ENCODE measurements at regions not wholly inside any gene's neighbourhood (a gene's known extent, or its start where the extent isn't known, plus 50 kb on each side); places are given as distances from the start of the nearest gene placed in this dataset.

GRCh38 chr5:98339141-98339848 lies 434.2 kb upstream of the RGMB start:
- DNase-seq, result no peak
- Histone ChIP-seq H2AFZ (ENCODE audit: insufficient read depth, low read depth, low read length, poor library complexity, severe bottlenecking) (no peak overlapping the region), H3K27ac (ENCODE audit: low read length in 2 of 2) (no peak overlapping the region), H3K4me2 (replicated peaks; ENCODE audit: low read depth, low read length, poor library complexity, severe bottlenecking) (no peak overlapping the region), H4K20me1 (ENCODE audit: control insufficient read depth, insufficient read depth, low read length, poor library complexity, severe bottlenecking) (no peaks in the 10 kb centered on the region), H3K27me3 (replicated peaks in 1 of 4; ENCODE audit: control extremely low read depth in 1 of 4, control insufficient read depth in 3 of 4, insufficient read depth in 4 of 4, low read length in 3 of 4) (no peaks in the 10 kb centered on the region), H3K9me3 (ENCODE audit: control extremely low read depth in 1 of 3, control insufficient read depth in 2 of 3, insufficient read depth in 1 of 3, low read length in 2 of 3) (peaks cover 0 to 19% (median 0%) of the 10 kb centered on the region in 3 donors), H3K4me1 (ENCODE audit: control insufficient read depth in 2 of 2, insufficient read depth in 2 of 2, low read length in 2 of 2) (no peaks in the 10 kb centered on the region), H3K36me3 (replicated peaks in 1 of 2; ENCODE audit: control extremely low read depth in 1 of 2, control insufficient read depth in 1 of 2, extremely low read depth in 1 of 2, insufficient read depth in 2 of 2, low read length in 1 of 2) (no peaks in the 10 kb centered on the region), H3K9ac (ENCODE audit: low read length) (no peak overlapping the region), H3K4me3 (ENCODE audit: control extremely low read depth in 1 of 5, extremely low read depth in 1 of 5, insufficient read depth in 1 of 5, low read depth in 2 of 5, low read length in 4 of 5) (no peak overlapping the region), H3K79me2 (ENCODE audit: control insufficient read depth, insufficient read depth, low read length) (no peaks in the 10 kb centered on the region)
- TF ChIP-seq, protein P1, sequence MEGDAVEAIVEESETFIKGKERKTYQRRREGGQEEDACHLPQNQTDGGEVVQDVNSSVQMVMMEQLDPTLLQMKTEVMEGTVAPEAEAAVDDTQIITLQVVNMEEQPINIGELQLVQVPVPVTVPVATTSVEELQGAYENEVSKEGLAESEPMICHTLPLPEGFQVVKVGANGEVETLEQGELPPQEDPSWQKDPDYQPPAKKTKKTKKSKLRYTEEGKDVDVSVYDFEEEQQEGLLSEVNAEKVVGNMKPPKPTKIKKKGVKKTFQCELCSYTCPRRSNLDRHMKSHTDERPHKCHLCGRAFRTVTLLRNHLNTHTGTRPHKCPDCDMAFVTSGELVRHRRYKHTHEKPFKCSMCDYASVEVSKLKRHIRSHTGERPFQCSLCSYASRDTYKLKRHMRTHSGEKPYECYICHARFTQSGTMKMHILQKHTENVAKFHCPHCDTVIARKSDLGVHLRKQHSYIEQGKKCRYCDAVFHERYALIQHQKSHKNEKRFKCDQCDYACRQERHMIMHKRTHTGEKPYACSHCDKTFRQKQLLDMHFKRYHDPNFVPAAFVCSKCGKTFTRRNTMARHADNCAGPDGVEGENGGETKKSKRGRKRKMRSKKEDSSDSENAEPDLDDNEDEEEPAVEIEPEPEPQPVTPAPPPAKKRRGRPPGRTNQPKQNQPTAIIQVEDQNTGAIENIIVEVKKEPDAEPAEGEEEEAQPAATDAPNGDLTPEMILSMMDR (IDR thresholded peaks at IDR 0.05), result no peak
- no peak for TF ChIP-seq EZH2 (IDR thresholded peaks at IDR 0.05; ENCODE audit: borderline replicate concordance, insufficient read depth, low read depth, low read length, poor library complexity, severe bottlenecking)
- Mint-ChIP-seq H3K4me1 (no peaks in the 10 kb centered on the region), H3K4me3 (no peak overlapping the region), H3K27ac (no peak overlapping the region), H3K9me3 (ENCODE audit: insufficient read depth) (no peaks in the 10 kb centered on the region), H3K27me3 (no peaks in the 10 kb centered on the region)
- ATAC-seq (ENCODE audit: low read depth), result no peak
- whole genome bisulfite sequencing (ENCODE audit: insufficient coverage), result 93% methylated on average over 21 of the region's 21 CpGs
- ChIA-PET POLR2A (no interaction called here), CTCF (no interaction called here)
- intact Hi-C loops (cut with micrococcal nuclease), result no loop called here

DNA sequence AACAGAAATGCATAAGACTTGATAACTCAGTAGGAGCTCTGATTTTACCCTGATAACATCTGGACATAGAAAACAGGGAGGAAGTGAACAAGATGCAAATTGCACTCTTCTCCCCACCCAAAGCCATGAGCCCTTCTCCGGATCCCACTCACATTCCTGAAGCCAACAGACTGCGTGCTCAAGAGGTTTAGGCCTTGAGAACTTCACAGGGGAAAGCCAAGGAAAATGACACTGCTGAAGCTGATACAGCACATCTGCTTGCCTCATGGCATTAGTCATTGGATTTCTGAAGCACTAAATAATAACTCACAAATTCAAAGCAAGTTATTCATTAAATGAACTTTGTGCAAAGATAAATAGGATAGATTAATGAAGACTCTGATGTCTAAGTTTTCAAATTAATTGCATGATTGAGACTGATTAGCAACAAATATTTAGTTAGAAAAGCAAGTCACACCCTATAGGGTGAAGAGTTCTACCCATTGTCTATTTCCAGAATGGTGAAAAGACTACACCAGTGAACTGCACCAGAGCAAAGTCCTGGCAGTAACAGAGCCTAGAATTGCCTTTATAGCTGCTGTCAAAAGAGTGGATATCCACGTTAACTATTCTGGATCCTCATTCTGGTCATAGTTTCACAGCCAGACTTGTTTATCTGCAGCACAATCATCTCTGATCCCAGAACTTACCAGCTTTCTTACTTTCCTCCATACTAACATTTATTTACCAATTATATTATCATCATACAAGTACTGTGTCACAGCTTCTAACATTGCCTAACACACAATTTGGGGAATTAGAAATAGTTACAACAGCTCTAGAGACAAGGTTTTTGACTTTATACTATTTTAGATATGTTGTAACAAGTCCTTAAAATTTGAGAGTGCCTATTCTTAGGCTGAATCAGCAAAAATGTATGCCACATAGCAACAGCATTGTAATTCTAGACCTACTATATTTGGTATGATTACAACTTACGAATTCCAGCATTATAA lies 432.1 kb upstream of the RGMB start:
- Histone ChIP-seq H3K9me3 (ENCODE audit: control extremely low read depth in 1 of 3, control insufficient read depth in 2 of 3, insufficient read depth in 1 of 3, low read length in 2 of 3) (peaks cover 0 to 14% (median 0%) of the 10 kb centered on the region in 3 donors), H3K4me3 (ENCODE audit: control extremely low read depth in 1 of 5, extremely low read depth in 1 of 5, insufficient read depth in 1 of 5, low read depth in 2 of 5, low read length in 4 of 5) (no peak overlapping the region), H3K79me2 (ENCODE audit: control insufficient read depth, insufficient read depth, low read length) (no peaks in the 10 kb centered on the region), H3K4me2 (replicated peaks; ENCODE audit: low read depth, low read length, poor library complexity, severe bottlenecking) (no peak overlapping the region), H4K20me1 (ENCODE audit: control insufficient read depth, insufficient read depth, low read length, poor library complexity, severe bottlenecking) (no peaks in the 10 kb centered on the region), H3K36me3 (replicated peaks in 1 of 2; ENCODE audit: control extremely low read depth in 1 of 2, control insufficient read depth in 1 of 2, extremely low read depth in 1 of 2, insufficient read depth in 2 of 2, low read length in 1 of 2) (no peaks in the 10 kb centered on the region), H3K27me3 (replicated peaks in 1 of 4; ENCODE audit: control extremely low read depth in 1 of 4, control insufficient read depth in 3 of 4, insufficient read depth in 4 of 4, low read length in 3 of 4) (no peaks in the 10 kb centered on the region), H3K9ac (ENCODE audit: low read length) (no peak overlapping the region), H2AFZ (ENCODE audit: insufficient read depth, low read depth, low read length, poor library complexity, severe bottlenecking) (no peak overlapping the region), H3K27ac (ENCODE audit: low read length in 2 of 2) (no peak overlapping the region), H3K4me1 (ENCODE audit: control insufficient read depth in 2 of 2, insufficient read depth in 2 of 2, low read length in 2 of 2) (no peaks in the 10 kb centered on the region)
- 89% methylated on average over 3 of the region's 4 CpGs for WGBS (ENCODE audit: insufficient coverage)
- POLR2A ChIA-PET, result no interaction called here
- CTCF ChIA-PET, result no interaction called here
- Mint-ChIP-seq H3K27ac (no peak overlapping the region), H3K27me3 (no peaks in the 10 kb centered on the region), H3K4me3 (no peak overlapping the region), H3K4me1 (no peaks in the 10 kb centered on the region), H3K9me3 (ENCODE audit: insufficient read depth) (no peaks in the 10 kb centered on the region)
- no peak for ATAC-seq (ENCODE audit: low read depth)
- intact Hi-C loops (cut with micrococcal nuclease), result no loop called here
- DNase-seq, result no peak
- TF ChIP-seq, protein P1 (IDR thresholded peaks at IDR 0.05), result no peak
- no peak for TF ChIP-seq EZH2 (IDR thresholded peaks at IDR 0.05; ENCODE audit: borderline replicate concordance, insufficient read depth, low read depth, low read length, poor library complexity, severe bottlenecking)
